CD4-positive, alpha-beta T cell treated with Interleukin-6 at 100 ng/mL for 8 hours (primary cell): ENCODE measurements at regions not wholly inside any gene's neighbourhood (a gene's known extent, or its start where the extent isn't known, plus 50 kb on each side); places are given as distances from the start of the nearest gene placed in this dataset.
"Not testable (repeated sequence)": the region's sequence is repeated elsewhere in the genome, so short reads cannot be mapped to it uniquely, and the experiment has no call there.

Experiments used
- DNase-seq: peaks from one replicate; pipeline ENCODE4 v3.0.0-alpha.2; 2020; ENCODE audit warnings: mixed read lengths, low spot score

- DNase-seq: no peak
These were observed 65.5 kb downstream of the VCX2 start for GRCh38 chrX:8105531-8105930.

GRCh38 chrX:8103655-8104054 is 67.4 kb downstream of the VCX2 start:
- no peak for DNase-seq

DNA sequence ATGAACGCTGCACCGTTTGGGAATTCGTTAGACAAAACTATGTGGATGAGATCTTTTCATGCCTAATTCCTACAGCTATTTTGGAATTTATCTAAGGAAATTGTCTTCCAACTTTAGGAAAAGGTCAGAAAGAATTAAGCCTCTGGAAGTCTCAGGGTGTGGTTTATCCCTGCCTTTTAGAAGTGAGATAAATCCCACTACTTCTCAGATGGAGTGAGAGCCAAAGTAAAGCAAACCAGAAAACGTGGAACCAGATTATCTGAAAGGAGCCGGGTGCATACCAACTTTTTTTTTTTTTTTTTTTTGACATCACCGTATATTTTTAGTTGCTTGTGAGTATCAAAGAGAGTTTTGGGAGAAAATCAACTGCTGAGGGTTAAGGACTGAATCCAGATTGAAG is 79.6 kb downstream of the VCX2 start:
- no peak for DNase-seq

- no peak for DNase-seq
These were observed 80.2 kb downstream of the VCX2 start for GRCh38 chrX:8090906-8091305.

- no peak for DNase-seq
These were observed 80.6 kb downstream of the VCX2 start for GRCh38 chrX:8090482-8090881.

- DNase-seq: no peak
These were observed 81.9 kb downstream of the VCX2 start for GRCh38 chrX:8089141-8089540.

- DNase-seq: no peak
These were observed 87.1 kb downstream of the VCX2 start for GRCh38 chrX:8084006-8084405.

DNA sequence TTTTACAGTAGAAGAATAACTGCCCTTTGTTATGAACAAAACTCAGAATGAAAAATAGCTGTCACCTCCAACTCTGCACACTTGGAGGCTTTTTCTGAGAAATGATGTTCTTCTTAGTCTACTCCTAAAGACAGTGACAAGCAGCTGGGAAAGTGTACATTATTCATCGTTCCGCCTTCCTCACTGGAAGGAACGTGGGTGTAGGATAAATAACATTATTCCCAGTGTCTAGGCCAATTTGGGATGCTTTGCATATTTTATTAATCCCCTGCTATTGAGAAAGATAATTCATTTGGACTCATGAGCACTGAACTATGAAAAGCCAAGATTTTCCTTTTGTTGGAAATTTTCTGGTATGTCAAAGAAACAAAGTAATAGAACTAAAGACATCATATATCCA is 87.8 kb downstream of the VCX2 start:
- no peak for DNase-seq

DNA sequence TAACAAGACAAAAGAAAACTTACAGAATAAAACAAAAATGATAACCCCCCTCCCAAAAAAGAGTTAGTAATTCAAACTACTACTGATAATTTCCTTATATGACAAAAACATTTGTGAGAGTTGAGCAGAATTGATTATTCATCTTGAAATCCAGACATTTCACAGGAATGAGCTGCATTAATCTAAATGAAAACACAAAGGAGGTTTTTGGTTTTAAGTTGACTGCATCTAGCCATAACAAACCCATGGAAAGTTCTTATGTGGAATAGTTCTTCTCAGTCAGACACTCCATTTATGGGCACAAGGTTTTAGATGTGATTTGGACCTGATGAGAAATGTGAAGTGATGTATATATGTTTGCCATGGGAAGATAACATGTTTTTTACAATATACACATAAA is 95.4 kb downstream of the VCX2 start:
- no peak for DNase-seq

- DNase-seq: no peak
These were observed 103.2 kb downstream of the VCX2 start for GRCh38 chrX:8067754-8068462.

DNA sequence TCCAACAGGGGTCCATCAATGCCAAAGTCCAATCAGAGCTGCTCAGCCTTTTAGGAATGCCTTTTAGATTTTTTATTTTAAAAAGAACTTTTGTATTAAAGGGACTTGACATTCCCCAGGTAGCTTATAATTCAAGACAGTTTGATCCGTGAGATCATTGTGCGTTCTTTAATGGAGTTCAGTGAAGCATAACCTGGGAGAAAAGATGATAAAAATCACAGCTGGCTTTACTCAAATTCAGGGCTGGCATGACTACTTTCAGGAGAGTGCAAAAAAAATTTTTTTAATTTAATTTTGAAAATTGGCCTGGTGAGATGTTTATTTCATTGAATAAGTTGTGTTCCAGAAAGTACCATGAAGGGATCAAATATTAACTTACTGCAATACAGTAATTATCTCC is 118.2 kb downstream of the VCX2 start:
- no peak for DNase-seq

DNA sequence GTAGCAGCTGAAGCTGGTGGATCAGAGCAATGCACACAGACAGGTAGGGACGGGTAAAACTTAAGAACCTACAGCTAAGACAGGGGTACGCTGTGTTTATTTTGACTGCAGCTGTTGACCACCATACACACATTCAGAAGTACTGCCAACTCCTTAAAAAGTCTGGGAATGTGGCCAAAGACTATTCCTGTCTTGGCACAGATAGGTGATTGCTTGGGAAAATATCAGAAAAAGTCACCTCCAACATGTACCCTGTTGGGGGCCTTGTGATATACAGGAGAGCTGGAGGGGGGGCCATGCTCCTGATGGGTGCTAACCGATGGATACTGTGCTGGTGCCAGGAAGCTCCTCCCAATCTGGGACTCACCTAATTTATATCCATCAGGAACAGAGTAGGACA is 121.2 kb downstream of the VCX2 start:
- no peak for DNase-seq

DNA sequence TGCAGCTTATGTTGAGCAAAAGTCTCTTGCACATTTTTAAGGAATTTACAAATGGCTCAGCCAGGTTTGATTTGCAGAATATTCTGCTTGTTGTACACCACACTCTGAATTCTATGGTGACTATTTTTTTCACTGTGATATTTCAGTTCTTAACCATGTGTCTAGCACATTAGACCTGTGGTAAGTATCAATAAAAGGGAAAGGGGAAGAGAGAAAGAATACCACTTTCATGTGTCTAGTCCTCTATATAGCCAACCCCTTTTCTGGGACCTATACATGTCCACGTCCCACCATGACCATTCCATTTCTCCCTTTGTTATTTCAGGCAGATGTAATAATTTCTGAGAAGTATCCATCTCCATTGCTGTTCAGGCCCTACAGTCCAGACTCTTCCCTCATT is 121.3 kb upstream of the PNPLA4 start:
- DNase-seq: no peak

DNA sequence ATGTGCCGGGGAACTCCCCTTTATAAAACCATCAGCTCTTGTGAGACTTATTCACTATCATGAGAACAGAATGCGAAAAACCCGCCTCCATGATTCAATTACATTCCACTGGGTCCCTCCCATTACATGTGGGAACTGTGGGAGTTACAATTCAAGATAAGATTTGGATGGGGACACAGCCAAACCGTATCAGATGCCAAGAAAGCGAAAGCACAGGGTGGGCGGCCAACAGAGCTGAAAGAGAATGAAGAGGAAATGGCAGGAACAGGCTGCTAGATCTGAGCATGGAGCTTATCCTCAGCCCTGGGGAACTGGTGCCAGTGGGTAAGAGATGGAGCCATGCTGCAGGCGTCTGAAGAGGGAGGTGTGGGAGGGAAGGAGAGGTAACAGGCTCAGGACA is 117.7 kb upstream of the PNPLA4 start:
- no peak for DNase-seq

DNA sequence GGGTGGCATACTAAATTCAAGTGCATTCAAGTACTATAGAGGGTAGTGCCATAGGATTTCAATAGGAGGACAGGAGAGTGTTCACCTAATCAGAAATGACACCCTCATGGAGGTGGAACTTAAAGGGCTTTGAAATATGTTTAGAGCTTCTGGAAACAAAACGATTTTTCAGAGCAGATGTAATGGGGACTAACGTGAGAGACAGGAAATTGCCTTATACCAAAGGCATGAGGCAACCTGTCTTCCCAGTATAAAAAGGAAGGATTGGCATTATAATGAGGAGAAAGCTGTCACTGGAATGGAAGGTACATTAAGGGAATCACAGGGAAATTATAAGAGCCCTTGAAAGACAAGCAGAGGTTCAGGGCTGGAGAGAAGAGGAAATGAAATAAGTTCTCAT is 116.3 kb upstream of the PNPLA4 start:
- DNase-seq: no peak

- DNase-seq: no peak
These were observed 115.9 kb upstream of the PNPLA4 start for GRCh38 chrX:8043121-8043520.

GRCh38 chrX:8042304-8042703 is 115.1 kb upstream of the PNPLA4 start:
- DNase-seq: no peak

GRCh38 chrX:8039711-8040110 is 112.5 kb upstream of the PNPLA4 start:
- DNase-seq: not testable (repeated sequence)

DNA sequence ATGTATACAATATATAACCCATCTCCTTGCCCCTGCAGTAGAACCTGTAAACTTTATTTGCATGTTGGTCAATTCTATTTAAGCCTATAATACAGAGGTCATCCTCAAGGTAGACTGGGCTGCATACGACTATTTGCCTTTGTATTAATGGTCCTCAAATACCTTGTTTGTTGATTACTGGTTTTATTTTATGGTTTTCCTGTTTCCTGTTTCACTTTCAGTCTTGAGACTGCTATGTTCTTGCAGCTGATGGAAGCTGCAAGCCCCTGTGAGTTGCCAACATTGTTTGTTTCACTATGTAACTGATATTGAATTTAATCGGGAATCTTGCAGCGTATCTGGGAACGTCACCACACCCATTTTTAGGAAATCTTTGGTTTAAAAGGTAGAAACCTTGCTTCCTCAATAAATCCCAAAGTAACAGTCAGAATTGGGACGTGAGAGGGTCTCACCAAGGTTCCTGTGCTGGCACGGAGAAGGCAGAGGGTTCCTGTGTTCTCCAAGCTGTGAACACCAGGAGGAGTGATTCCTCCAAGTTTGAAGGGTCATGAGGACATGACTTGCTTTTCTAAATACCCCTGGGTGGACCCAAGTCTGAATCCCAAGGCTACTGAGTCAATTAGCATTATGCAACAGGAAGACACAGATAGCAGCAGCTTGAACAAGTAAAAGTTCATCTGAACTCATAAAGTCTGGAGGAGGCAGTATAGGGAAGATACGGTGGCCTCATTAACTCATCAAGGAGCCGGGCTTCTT is 110.6 kb upstream of the PNPLA4 start:
- DNase-seq: no peak

- DNase-seq: no peak
These were observed 109.7 kb upstream of the PNPLA4 start for GRCh38 chrX:8036914-8037313.

DNA sequence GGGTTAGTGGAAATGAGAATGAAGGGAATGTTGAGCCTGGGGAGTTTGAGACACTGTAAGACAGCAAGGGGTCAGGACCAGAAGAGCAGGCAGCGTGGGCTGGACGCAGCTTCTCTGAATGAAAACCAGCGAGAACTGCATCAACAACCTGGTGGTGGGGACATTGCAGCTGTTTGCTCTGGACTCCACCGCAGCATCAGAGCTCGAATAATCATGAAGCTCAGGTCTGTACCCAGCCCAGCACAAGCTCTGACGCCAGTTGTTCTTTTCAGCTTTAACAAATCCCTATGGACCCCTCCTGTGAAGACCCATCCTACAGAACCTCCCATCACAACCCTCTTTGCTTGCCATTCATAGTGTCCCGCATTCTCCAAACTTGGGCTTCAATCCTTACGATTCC is 106.8 kb upstream of the PNPLA4 start:
- no peak for DNase-seq

- DNase-seq: no peak
These were observed 106.0 kb upstream of the PNPLA4 start for GRCh38 chrX:8033175-8033574.

DNA sequence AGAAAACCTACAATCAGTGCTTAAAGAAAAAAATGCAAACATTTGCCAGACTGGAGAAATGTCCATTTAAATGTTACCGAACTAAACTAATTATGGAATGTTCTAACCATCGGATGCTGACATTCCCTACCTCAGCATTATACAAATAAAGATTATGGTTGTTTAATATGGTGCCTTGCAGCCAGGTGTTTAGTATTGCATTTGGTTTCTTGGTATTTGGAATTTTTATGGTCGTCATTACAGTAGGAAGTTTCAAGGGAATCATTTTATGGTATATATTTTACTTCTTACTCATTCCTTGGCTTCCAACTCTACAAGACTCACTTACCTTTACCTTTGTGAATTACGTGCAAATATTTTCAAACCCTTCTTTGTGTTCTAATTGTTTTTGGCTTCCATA is 103.1 kb upstream of the PNPLA4 start:
- DNase-seq: no peak

DNA sequence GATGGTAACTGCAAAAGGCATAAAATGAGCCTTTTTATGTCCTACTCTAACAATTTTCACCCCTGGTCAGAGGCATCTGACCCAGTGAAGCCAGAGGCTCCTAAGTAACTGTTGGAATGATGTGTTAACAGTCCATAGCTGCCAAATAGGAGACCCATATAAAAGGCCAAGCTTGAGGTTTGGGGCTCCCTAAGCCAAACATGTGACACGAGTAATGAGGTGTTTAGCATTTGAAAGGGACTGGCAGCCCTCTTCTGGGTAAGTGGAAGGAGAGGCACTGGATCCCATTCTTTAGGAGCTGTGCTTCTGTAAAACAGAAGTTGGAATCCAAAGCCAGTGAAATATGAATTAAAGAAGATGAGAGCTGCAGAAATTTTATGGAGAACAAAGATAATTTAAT is 100.6 kb upstream of the PNPLA4 start:
- no peak for DNase-seq
